SU-DHL-6 (cell line): ENCODE measurements at regions not wholly inside any gene's neighbourhood (a gene's known extent, or its start where the extent isn't known, plus 50 kb on each side); places are given as distances from the start of the nearest gene placed in this dataset.

Experiments
- EZH2phosphoT487 ChIP-seq: fragments of 200-600 bp; sonication (generic), shearing (Covaris generic); conservative IDR thresholded peaks from 2 replicates; pipeline ENCODE4 v1.6.1; 2018; ENCODE audit warnings: mild to moderate bottlenecking, antibody characterized with exemption, low read length, moderate library complexity, mixed read lengths
- TF ChIP-seq, protein P1 (sequence below): fragments of 200-600 bp; sonication (generic); IDR thresholded peaks from one replicate; pipeline ENCODE4 v1.5.1; 2017; ENCODE audit warnings: antibody characterized with exemption, mild to moderate bottlenecking, low read length, moderate library complexity; ENCODE audit not compliant: insufficient read depth, poor library complexity, severe bottlenecking

DNA sequence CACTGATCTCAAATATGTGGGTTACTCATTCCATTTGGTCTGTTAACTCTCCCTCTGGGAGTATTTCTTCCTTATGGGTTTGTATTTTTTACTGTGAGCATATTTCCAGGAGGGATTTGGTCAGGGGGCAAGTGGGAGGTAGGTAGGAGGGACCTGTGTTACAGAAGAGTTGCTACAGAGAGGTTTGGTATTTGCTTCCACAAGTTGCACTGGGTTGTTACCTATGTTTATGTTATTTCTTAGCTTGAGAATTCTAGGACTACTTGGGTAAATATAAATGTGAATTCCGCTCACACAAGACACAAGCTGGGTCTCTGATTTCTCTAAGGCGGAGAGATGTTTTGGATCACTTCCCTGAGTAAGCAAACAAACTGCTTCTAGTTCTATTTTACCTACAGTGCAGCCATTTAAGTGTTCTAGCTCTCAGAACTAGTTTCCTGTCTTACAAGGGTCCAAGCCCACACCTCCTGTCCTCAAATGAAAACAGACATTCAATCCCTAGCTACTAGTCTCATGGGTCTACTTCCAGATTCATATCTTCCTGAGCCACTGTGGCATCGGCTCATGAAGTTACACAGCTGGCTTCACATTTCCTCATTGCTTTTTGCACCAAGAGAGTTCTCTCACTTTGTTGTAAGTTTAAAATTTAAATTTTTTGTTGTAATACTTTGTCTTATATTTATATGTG, 75.4 kb upstream of the PPP1R3C start:
- TF ChIP-seq, protein P1, sequence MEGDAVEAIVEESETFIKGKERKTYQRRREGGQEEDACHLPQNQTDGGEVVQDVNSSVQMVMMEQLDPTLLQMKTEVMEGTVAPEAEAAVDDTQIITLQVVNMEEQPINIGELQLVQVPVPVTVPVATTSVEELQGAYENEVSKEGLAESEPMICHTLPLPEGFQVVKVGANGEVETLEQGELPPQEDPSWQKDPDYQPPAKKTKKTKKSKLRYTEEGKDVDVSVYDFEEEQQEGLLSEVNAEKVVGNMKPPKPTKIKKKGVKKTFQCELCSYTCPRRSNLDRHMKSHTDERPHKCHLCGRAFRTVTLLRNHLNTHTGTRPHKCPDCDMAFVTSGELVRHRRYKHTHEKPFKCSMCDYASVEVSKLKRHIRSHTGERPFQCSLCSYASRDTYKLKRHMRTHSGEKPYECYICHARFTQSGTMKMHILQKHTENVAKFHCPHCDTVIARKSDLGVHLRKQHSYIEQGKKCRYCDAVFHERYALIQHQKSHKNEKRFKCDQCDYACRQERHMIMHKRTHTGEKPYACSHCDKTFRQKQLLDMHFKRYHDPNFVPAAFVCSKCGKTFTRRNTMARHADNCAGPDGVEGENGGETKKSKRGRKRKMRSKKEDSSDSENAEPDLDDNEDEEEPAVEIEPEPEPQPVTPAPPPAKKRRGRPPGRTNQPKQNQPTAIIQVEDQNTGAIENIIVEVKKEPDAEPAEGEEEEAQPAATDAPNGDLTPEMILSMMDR = no peak
- no peak for TF ChIP-seq EZH2phosphoT487
